ENCODE measurements at regions not wholly inside any gene's neighbourhood (a gene's known extent, or its start where the extent isn't known, plus 50 kb on each side); places are given as distances from the start of the nearest gene placed in this dataset.

GRCh38 chr11:24091594-24091993 lies 405.3 kb upstream of the LUZP2 start:
- H3K4me3 ChIP-seq (ENCODE audit: control insufficient read depth, low read depth, low read length): no peak overlapping the region
- no peak for TF ChIP-seq CTCF (conservative IDR thresholded peaks at IDR 0.05; ENCODE audit: control insufficient read depth, insufficient read depth, low read depth, low read length)
- no peak for DNase-seq (ENCODE audit: low read depth)

- TF ChIP-seq CTCF (conservative IDR thresholded peaks at IDR 0.05; ENCODE audit: control insufficient read depth, insufficient read depth, low read depth, low read length): no peak
- no peak for DNase-seq (ENCODE audit: low read depth)
- no peak overlapping the region for H3K4me3 ChIP-seq (ENCODE audit: control insufficient read depth, low read depth, low read length)
These were observed 403.5 kb upstream of the LUZP2 start for GRCh38 chr11:24093375-24093774.

GRCh38 chr11:24108609-24109008 lies 388.2 kb upstream of the LUZP2 start:
- DNase-seq (ENCODE audit: low read depth): no peak
- no peak overlapping the region for H3K4me3 ChIP-seq (ENCODE audit: control insufficient read depth, low read depth, low read length)
- TF ChIP-seq CTCF (conservative IDR thresholded peaks at IDR 0.05; ENCODE audit: control insufficient read depth, insufficient read depth, low read depth, low read length): no peak

- no peak for DNase-seq (ENCODE audit: low read depth)
- no peak for TF ChIP-seq CTCF (conservative IDR thresholded peaks at IDR 0.05; ENCODE audit: control insufficient read depth, insufficient read depth, low read depth, low read length)
- H3K4me3 ChIP-seq (ENCODE audit: control insufficient read depth, low read depth, low read length): no peak overlapping the region
These were observed 374.6 kb upstream of the LUZP2 start for GRCh38 chr11:24122291-24122690.

DNA sequence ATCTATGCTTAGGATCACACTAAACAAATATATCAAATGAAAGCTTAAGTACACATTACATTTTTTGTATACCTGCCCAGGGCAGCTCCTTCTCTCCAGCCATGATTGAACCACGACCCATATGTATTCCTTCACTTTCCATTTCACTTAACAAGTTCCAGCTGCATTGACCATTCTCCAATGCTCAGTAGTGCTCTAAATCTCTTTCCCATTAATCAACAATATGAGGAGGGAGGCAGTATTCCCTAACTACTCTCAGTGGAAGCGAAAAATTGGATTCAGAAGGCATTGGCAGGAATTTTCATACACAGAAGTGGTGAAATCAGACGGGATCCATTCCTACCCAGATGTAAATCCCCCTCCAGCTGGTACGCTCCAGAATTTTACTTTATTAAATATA lies 372.0 kb upstream of the LUZP2 start:
- no peak for DNase-seq (ENCODE audit: low read depth)
- H3K4me3 ChIP-seq (ENCODE audit: control insufficient read depth, low read depth, low read length): no peak overlapping the region
- no peak for TF ChIP-seq CTCF (conservative IDR thresholded peaks at IDR 0.05; ENCODE audit: control insufficient read depth, insufficient read depth, low read depth, low read length)

DNA sequence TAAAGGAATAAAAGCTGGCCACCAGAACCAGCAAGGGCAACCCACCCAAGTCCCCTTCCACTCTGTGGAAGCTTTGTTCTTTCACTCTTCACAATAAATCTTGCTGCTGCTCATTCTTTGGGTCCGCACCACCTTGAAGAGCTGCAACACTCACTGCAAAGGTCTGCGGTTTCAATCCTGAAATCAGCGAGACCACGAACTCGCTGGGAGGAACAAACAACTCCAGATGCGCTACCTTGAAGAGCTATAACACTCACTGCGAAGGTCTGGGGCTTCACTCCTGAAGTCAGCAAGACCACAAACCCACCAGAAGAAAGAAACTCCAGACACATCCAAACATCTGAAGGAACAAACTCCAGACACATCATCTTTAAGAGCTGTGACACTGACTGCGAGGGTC lies 365.2 kb upstream of the LUZP2 start:
- no peak for TF ChIP-seq CTCF (conservative IDR thresholded peaks at IDR 0.05; ENCODE audit: control insufficient read depth, insufficient read depth, low read depth, low read length)
- no peak overlapping the region for H3K4me3 ChIP-seq (ENCODE audit: control insufficient read depth, low read depth, low read length)
- DNase-seq (ENCODE audit: low read depth): no peak

GRCh38 chr11:24132471-24132870 lies 364.4 kb upstream of the LUZP2 start:
- no peak for DNase-seq (ENCODE audit: low read depth)
- no peak overlapping the region for H3K4me3 ChIP-seq (ENCODE audit: control insufficient read depth, low read depth, low read length)
- no peak for TF ChIP-seq CTCF (conservative IDR thresholded peaks at IDR 0.05; ENCODE audit: control insufficient read depth, insufficient read depth, low read depth, low read length)
